HepG2 (cell line): ENCODE measurements at regions not wholly inside any gene's neighbourhood (a gene's known extent, or its start where the extent isn't known, plus 50 kb on each side); places are given as distances from the start of the nearest gene placed in this dataset.

Experiments used
- EZH2 ChIP-seq: conservative IDR thresholded peaks from 2 replicates; pipeline ENCODE4 v1.6.1; 2012; ENCODE audit warnings: mild to moderate bottlenecking, low read depth, low read length, moderate library complexity
- TF ChIP-seq, protein P1 (sequence below): sonication (generic); formaldehyde crosslinking; IDR thresholded peaks from 2 replicates; pipeline ENCODE4 v1.4.0; 2020; ENCODE audit warnings: mild to moderate bottlenecking, missing genetic modification reagents

DNA sequence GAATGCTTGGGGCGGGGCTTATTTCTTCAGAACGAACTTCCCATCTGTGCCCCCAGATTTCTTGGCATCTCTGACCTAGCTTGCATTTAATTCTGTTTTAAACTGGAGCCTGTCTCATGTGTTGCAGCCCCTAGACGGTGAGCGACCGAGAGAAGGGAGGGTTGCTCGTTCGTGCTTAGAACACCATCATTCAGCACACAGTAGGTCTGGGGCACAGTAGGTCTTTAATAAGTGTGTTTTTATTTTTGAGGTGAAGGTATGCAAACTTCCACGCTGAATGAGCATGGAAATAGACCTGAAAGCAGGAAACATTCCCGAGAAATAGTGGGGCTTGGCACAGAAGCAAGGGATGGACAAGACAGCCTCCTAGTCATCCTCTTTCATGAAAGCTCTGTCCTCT lies 57.0 kb upstream of the TAC4 start:
- TF ChIP-seq EZH2: no peak
- TF ChIP-seq, protein P1, sequence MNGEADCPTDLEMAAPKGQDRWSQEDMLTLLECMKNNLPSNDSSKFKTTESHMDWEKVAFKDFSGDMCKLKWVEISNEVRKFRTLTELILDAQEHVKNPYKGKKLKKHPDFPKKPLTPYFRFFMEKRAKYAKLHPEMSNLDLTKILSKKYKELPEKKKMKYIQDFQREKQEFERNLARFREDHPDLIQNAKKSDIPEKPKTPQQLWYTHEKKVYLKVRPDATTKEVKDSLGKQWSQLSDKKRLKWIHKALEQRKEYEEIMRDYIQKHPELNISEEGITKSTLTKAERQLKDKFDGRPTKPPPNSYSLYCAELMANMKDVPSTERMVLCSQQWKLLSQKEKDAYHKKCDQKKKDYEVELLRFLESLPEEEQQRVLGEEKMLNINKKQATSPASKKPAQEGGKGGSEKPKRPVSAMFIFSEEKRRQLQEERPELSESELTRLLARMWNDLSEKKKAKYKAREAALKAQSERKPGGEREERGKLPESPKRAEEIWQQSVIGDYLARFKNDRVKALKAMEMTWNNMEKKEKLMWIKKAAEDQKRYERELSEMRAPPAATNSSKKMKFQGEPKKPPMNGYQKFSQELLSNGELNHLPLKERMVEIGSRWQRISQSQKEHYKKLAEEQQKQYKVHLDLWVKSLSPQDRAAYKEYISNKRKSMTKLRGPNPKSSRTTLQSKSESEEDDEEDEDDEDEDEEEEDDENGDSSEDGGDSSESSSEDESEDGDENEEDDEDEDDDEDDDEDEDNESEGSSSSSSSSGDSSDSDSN (CRISPR knock-in tag): no peak
